WTC11 (cell line): ENCODE measurements at regions not wholly inside any gene's neighbourhood (a gene's known extent, or its start where the extent isn't known, plus 50 kb on each side); places are given as distances from the start of the nearest gene placed in this dataset.

Source experiments
- ATAC-seq: fragments of 200-7000 bp; cut with Tn5 transposase; 2 replicates; pipeline ENCODE4 v1.10.0; 2021; ENCODE audit warnings: mild to moderate bottlenecking, moderate library complexity
- CTCF ChIA-PET: fragments of 300-600 bp; sonication (Branson Sonifier 250); formaldehyde crosslinking; loops from one replicate; lab custom pipeline; 2021; ENCODE audit warnings: antibody characterized with exemption; lab: Charles Lee
- POLR2A ChIA-PET: fragments of 350-600 bp; sonication (Branson Sonifier 250); formaldehyde crosslinking; loops from one replicate; lab custom pipeline; 2021; ENCODE audit warnings: antibody characterized with exemption; lab: Charles Lee
- DNase-seq: peaks from one replicate; pipeline ENCODE4 v3.0.0; 2021; ENCODE audit warnings: low spot score
- H3K27ac Mint-ChIP-seq: 2 replicates; pipeline ENCODE4 v1.8.0; 2021; ENCODE audit warnings: mixed read lengths
- H3K27me3 Mint-ChIP-seq: 2 replicates; pipeline ENCODE4 v1.8.0; 2021; ENCODE audit warnings: low read depth, mild to moderate bottlenecking, moderate library complexity, mixed read lengths
- H3K36me3 Mint-ChIP-seq: 2 replicates; pipeline ENCODE4 v1.8.0; 2021; ENCODE audit warnings: mixed read lengths
- H3K4me1 Mint-ChIP-seq: 2 replicates; pipeline ENCODE4 v1.8.0; 2022; ENCODE audit warnings: mixed read lengths
- H3K4me3 Mint-ChIP-seq: 2 replicates; pipeline ENCODE4 v1.8.0; 2021; ENCODE audit warnings: mild to moderate bottlenecking, moderate library complexity, mixed read lengths
- H3K9me3 Mint-ChIP-seq: 2 replicates; pipeline ENCODE4 v1.8.0; 2021; ENCODE audit warnings: mixed read lengths
- ARID4B ChIP-seq: sonication (generic); formaldehyde crosslinking; IDR thresholded peaks from 2 replicates; pipeline ENCODE4 v1.8.0; 2023; ENCODE audit warnings: missing genetic modification reagents, mild to moderate bottlenecking, borderline replicate concordance
- ATF2 ChIP-seq: sonication (generic); formaldehyde crosslinking; IDR thresholded peaks from 2 replicates; pipeline ENCODE4 v1.8.1; 2022; ENCODE audit warnings: low read depth, missing genetic modification reagents, borderline replicate concordance
- CREB1 ChIP-seq: sonication (generic); formaldehyde crosslinking; IDR thresholded peaks from 2 replicates; pipeline ENCODE4 v1.8.0; 2023; ENCODE audit warnings: mild to moderate bottlenecking, missing genetic modification reagents
- E2F1 ChIP-seq: sonication (generic); formaldehyde crosslinking; IDR thresholded peaks from 2 replicates; pipeline ENCODE4 v1.8.0; 2022; ENCODE audit warnings: mild to moderate bottlenecking, missing genetic modification reagents
- FOXJ3 ChIP-seq: sonication (generic); formaldehyde crosslinking; IDR thresholded peaks from 2 replicates; pipeline ENCODE4 v1.9.0; 2021; ENCODE audit warnings: missing genetic modification reagents, mild to moderate bottlenecking, borderline replicate concordance
- FOXK1 ChIP-seq: sonication (generic); formaldehyde crosslinking; IDR thresholded peaks from 2 replicates; pipeline ENCODE4 v1.8.0; 2022; ENCODE audit warnings: mild to moderate bottlenecking, moderate library complexity, missing genetic modification reagents
- GABPB1 ChIP-seq: sonication (generic); formaldehyde crosslinking; IDR thresholded peaks from 2 replicates; pipeline ENCODE4 v1.8.1; 2023; ENCODE audit warnings: mild to moderate bottlenecking, missing genetic modification reagents
- GTF2I ChIP-seq: fragments of 250-450 bp; sonication (Bioruptor Pico); conservative IDR thresholded peaks from 2 replicates; pipeline ENCODE4 v1.4.0; 2021; ENCODE audit warnings: mild to moderate bottlenecking
- IRF2 ChIP-seq: sonication (generic); formaldehyde crosslinking; IDR thresholded peaks from 2 replicates; pipeline ENCODE4 v1.8.0; 2022; ENCODE audit warnings: low read depth, missing genetic modification reagents, borderline replicate concordance
- NR2C2 ChIP-seq: sonication (generic); formaldehyde crosslinking; IDR thresholded peaks from 2 replicates; pipeline ENCODE4 v1.8.0; 2022; ENCODE audit warnings: mild to moderate bottlenecking, missing genetic modification reagents
- SMAD3 ChIP-seq: sonication (generic); formaldehyde crosslinking; IDR thresholded peaks from 2 replicates; pipeline ENCODE4 v1.8.0; 2022; ENCODE audit warnings: missing genetic modification reagents, mild to moderate bottlenecking, borderline replicate concordance
- SP1 ChIP-seq: sonication (generic); formaldehyde crosslinking; conservative IDR thresholded peaks from 2 replicates; pipeline ENCODE4 v1.8.1; 2022; ENCODE audit warnings: missing genetic modification reagents
- TCF7 ChIP-seq: sonication (generic); formaldehyde crosslinking; IDR thresholded peaks from 2 replicates; pipeline ENCODE4 v1.8.0; 2022; ENCODE audit warnings: mild to moderate bottlenecking, low read depth, missing genetic modification reagents, moderate library complexity
- TEAD4 ChIP-seq: sonication (generic); formaldehyde crosslinking; IDR thresholded peaks from 2 replicates; pipeline ENCODE4 v1.8.0; 2022; ENCODE audit warnings: mild to moderate bottlenecking, missing genetic modification reagents
- ZBTB43 ChIP-seq: sonication (generic); formaldehyde crosslinking; IDR thresholded peaks from 2 replicates; pipeline ENCODE4 v1.8.1; 2023; ENCODE audit warnings: mild to moderate bottlenecking, missing genetic modification reagents
- ZMAT4 ChIP-seq: fragments of 250-450 bp; sonication (Bioruptor Pico); IDR thresholded peaks from 2 replicates; pipeline ENCODE4 v1.9.0; 2021; ENCODE audit warnings: mild to moderate bottlenecking
- ZNF219 ChIP-seq: sonication (generic); formaldehyde crosslinking; IDR thresholded peaks from 2 replicates; pipeline ENCODE4 v1.8.0; 2023; ENCODE audit warnings: missing genetic modification reagents, mild to moderate bottlenecking, borderline replicate concordance
- ZNF396 ChIP-seq: fragments of 250-450 bp; sonication (Bioruptor Pico); IDR thresholded peaks from 2 replicates; pipeline ENCODE4 v1.8.0; 2021; ENCODE audit warnings: mild to moderate bottlenecking, moderate library complexity, borderline replicate concordance
- ZNF423 ChIP-seq: fragments of 250-450 bp; sonication (Bioruptor Pico); IDR thresholded peaks from 2 replicates; pipeline ENCODE4 v2.1.2; 2022; ENCODE audit warnings: mild to moderate bottlenecking, moderate library complexity
- TF ChIP-seq, protein P1 (sequence below): fragments of 250-450 bp; sonication (Bioruptor Pico); IDR thresholded peaks from 2 replicates; pipeline ENCODE4 v1.9.0; 2021; ENCODE audit warnings: mild to moderate bottlenecking, borderline replicate concordance
- TF ChIP-seq, protein P2 (sequence below): sonication (generic); formaldehyde crosslinking; IDR thresholded peaks from 2 replicates; pipeline ENCODE4 v1.8.1; 2022; ENCODE audit warnings: low read depth, mild to moderate bottlenecking, moderate library complexity, missing genetic modification reagents, borderline replicate concordance

DNA sequence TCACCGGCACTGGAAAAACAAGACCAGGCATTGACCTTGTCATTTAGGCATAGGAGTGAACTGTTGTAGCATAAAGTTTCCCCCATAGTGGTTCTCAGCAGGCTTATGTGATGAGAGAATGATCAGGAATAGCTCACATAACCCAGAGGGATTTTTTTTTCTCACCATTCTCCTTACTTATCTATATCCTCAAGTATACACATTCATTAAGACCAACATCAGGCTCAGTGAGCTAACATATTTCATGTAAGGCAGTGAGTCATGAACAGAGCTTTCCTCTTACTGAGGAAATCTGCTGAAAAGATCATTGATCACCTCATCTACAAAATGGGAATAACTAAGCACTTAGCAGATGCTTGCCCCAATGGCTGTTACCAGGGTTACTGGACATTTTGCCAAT, 396.6 kb upstream of the TMCO5A start:
- H3K4me3 Mint-ChIP-seq = no peak overlapping the region
- H3K9me3 Mint-ChIP-seq = peaks cover 20% of the 10 kb centered on the region
- ChIA-PET POLR2A (no interaction called here), CTCF (no interaction called here)
- DNase-seq (no peak), ATAC-seq (no peak)
- H3K27me3 Mint-ChIP-seq = no peaks in the 10 kb centered on the region; the same call in 1 of the 2 replicates
- no peaks in the 10 kb centered on the region for H3K36me3 Mint-ChIP-seq
- no peaks in the 10 kb centered on the region for H3K4me1 Mint-ChIP-seq
- H3K27ac Mint-ChIP-seq = no peak overlapping the region
- TF ChIP-seq NR2C2 (CRISPR knock-in tag) (no peak), ZMAT4 (CRISPR knock-in tag) (no peak), TEAD4 (CRISPR knock-in tag) (no peak), ZNF396 (no peak), ZNF423 (CRISPR knock-in tag) (no peak), TCF7 (CRISPR knock-in tag) (no peak), ZNF219 (CRISPR knock-in tag) (no peak)
- TF ChIP-seq, protein P1, sequence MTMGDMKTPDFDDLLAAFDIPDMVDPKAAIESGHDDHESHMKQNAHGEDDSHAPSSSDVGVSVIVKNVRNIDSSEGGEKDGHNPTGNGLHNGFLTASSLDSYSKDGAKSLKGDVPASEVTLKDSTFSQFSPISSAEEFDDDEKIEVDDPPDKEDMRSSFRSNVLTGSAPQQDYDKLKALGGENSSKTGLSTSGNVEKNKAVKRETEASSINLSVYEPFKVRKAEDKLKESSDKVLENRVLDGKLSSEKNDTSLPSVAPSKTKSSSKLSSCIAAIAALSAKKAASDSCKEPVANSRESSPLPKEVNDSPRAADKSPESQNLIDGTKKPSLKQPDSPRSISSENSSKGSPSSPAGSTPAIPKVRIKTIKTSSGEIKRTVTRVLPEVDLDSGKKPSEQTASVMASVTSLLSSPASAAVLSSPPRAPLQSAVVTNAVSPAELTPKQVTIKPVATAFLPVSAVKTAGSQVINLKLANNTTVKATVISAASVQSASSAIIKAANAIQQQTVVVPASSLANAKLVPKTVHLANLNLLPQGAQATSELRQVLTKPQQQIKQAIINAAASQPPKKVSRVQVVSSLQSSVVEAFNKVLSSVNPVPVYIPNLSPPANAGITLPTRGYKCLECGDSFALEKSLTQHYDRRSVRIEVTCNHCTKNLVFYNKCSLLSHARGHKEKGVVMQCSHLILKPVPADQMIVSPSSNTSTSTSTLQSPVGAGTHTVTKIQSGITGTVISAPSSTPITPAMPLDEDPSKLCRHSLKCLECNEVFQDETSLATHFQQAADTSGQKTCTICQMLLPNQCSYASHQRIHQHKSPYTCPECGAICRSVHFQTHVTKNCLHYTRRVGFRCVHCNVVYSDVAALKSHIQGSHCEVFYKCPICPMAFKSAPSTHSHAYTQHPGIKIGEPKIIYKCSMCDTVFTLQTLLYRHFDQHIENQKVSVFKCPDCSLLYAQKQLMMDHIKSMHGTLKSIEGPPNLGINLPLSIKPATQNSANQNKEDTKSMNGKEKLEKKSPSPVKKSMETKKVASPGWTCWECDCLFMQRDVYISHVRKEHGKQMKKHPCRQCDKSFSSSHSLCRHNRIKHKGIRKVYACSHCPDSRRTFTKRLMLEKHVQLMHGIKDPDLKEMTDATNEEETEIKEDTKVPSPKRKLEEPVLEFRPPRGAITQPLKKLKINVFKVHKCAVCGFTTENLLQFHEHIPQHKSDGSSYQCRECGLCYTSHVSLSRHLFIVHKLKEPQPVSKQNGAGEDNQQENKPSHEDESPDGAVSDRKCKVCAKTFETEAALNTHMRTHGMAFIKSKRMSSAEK (CRISPR knock-in tag) = no peak
- TF ChIP-seq, protein P2, sequence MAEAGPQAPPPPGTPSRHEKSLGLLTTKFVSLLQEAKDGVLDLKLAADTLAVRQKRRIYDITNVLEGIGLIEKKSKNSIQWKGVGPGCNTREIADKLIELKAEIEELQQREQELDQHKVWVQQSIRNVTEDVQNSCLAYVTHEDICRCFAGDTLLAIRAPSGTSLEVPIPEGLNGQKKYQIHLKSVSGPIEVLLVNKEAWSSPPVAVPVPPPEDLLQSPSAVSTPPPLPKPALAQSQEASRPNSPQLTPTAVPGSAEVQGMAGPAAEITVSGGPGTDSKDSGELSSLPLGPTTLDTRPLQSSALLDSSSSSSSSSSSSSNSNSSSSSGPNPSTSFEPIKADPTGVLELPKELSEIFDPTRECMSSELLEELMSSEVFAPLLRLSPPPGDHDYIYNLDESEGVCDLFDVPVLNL (CRISPR knock-in tag) = no peak

GRCh38 chr15:37548116-37548515, 386.3 kb upstream of the TMCO5A start:
- DNase-seq (no peak), ATAC-seq (no peak)
- ChIA-PET POLR2A (no interaction called here), CTCF (no interaction called here)
- no peaks in the 10 kb centered on the region for H3K36me3 Mint-ChIP-seq
- peaks cover 3% of the 10 kb centered on the region for H3K9me3 Mint-ChIP-seq
- H3K4me3 Mint-ChIP-seq = no peak overlapping the region
- no peak overlapping the region for H3K27ac Mint-ChIP-seq
- no peaks in the 10 kb centered on the region for H3K4me1 Mint-ChIP-seq
- no peaks in the 10 kb centered on the region; the same call in 1 of the 2 replicates for H3K27me3 Mint-ChIP-seq
- no peak for TF ChIP-seq FOXK1
- TF ChIP-seq ZBTB43 = no peak
- no peak for TF ChIP-seq IRF2
- no peak for TF ChIP-seq SP1
- TF ChIP-seq CREB1 (CRISPR knock-in tag) = no peak
- no peak for TF ChIP-seq ARID4B (CRISPR knock-in tag)
- no peak for TF ChIP-seq FOXJ3
- TF ChIP-seq GABPB1 (CRISPR knock-in tag) = no peak
- no peak for TF ChIP-seq ZNF423 (CRISPR knock-in tag)
- TF ChIP-seq ATF2 (CRISPR knock-in tag) = no peak
- no peak for TF ChIP-seq GTF2I (CRISPR knock-in tag)
- no peak for TF ChIP-seq SMAD3 (CRISPR knock-in tag)
- no peak for TF ChIP-seq E2F1
